Fibroblast of skin of right biceps (primary cell): ENCODE measurements at regions not wholly inside any gene's neighbourhood (a gene's known extent, or its start where the extent isn't known, plus 50 kb on each side); places are given as distances from the start of the nearest gene placed in this dataset.

Experiments used
- DNase-seq: peaks from one replicate; pipeline ENCODE4 v3.0.0-alpha.2; 2013

- DNase-seq: peak; percentile 55
Observed at GRCh38 chr2:120576509-120577474, 158.9 kb upstream of the GLI2 start.

GRCh38 chr2:120577721-120578295, 157.9 kb upstream of the GLI2 start:
- DNase-seq: no peak

- DNase-seq: no peak
Observed at GRCh38 chr2:120578576-120579352, 156.9 kb upstream of the GLI2 start.

DNA sequence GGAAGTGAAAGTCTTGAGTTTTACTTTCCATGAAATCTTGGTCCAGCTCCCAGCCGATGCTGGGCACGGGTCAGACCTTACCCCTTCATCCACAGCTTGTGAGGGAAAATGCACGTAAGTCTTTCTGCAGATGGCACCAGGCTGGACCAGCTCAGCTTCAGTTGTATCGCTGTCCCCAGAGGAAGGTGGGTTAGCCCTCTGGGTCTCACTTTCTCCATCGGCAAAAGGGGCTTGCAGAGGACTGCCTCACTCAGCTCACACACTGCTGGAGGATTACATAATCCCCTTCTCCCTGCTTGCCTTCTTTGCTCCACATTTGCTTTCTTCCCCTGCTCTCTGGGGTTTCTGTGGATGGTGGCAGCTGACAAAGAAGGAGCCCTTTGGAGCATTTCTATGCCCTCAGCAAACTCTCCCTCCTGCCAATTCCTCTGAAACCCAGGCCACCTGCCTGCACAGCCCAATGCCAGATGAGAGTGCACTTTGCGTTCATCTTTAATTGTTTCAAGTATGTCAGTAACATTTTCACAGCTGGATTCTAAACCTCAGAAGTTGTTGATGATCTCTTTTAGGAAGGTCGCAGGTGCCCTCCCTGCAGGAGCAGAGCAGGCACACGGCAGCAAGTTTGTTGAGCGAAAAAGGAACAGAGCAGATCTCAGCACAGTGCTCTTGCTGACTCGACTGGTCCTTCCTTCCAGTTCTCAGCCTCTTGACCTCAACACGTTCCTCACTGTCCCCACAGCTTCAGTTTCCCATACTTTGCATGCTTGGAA, 155.6 kb upstream of the GLI2 start:
- no peak for DNase-seq

- DNase-seq: no peak
Observed at GRCh38 chr2:120580709-120581108, 155.0 kb upstream of the GLI2 start.

GRCh38 chr2:120583121-120583520, 152.5 kb upstream of the GLI2 start:
- DNase-seq: no peak

GRCh38 chr2:120583851-120584570, 151.7 kb upstream of the GLI2 start:
- DNase-seq: no peak

- peak; percentile 39 for DNase-seq
Observed at GRCh38 chr2:120586507-120587278, 149.0 kb upstream of the GLI2 start.

GRCh38 chr2:120587279-120587996, 148.2 kb upstream of the GLI2 start:
- DNase-seq: no peak

DNA sequence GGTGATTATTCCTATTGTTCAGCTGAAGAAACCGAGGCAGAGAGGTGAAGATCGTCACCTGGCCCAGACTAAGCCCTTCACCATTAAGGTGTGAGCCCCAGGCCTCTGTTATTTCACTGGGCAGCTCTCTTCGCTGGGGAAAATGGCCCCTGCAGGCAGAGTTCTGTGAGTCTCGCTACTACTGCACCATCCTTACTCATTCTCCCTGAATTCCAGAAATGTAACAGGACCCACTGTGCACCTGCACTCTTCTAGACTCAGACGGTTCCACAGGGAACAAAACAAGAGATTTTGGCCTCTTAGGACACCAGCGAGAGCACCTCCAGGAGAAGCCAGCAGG, 147.7 kb upstream of the GLI2 start:
- no peak for DNase-seq

GRCh38 chr2:120589771-120590608, 145.7 kb upstream of the GLI2 start:
- DNase-seq: peak; percentile 96

- DNase-seq: no peak
Observed at GRCh38 chr2:120590841-120591240, 144.8 kb upstream of the GLI2 start.

GRCh38 chr2:120591572-120591971, 144.1 kb upstream of the GLI2 start:
- no peak for DNase-seq

- DNase-seq: no peak
Observed at GRCh38 chr2:120592084-120592483, 143.6 kb upstream of the GLI2 start.

DNA sequence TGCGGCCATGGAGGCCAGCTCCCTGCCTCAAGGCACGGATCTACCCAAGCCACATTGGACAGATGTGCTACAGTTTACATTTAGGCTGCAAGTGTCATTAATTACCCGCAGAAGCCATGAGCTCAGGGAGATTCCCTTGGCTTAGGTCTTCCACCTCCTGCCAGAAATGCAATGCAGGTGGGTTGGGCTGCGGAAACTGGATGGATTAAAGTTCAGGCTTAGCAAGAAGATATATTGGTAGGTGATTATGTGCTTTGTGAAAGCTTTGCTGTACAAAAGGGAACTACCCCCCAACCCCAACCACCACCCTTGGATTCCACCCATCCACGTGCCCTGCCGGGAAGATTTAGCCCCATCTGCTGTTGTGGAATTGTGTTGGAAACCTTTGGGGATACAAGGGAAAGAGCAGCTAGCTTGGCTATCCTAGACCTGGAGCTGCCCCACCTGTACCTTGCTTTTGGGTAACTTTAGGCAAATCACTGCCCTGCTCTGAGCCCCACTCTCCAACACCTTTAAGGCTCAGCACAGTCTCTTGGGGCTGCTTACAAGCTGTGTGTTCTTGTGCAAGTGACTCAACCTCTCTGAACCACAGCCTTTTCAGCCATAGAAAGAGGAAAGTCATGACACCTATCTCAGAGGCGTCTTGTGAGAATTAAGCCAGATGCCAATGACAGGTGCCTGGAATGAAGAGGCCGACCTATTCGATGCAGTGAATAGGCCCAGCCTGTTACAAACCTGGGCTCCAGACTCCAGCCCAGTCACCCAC, 141.6 kb upstream of the GLI2 start:
- DNase-seq: no peak

DNA sequence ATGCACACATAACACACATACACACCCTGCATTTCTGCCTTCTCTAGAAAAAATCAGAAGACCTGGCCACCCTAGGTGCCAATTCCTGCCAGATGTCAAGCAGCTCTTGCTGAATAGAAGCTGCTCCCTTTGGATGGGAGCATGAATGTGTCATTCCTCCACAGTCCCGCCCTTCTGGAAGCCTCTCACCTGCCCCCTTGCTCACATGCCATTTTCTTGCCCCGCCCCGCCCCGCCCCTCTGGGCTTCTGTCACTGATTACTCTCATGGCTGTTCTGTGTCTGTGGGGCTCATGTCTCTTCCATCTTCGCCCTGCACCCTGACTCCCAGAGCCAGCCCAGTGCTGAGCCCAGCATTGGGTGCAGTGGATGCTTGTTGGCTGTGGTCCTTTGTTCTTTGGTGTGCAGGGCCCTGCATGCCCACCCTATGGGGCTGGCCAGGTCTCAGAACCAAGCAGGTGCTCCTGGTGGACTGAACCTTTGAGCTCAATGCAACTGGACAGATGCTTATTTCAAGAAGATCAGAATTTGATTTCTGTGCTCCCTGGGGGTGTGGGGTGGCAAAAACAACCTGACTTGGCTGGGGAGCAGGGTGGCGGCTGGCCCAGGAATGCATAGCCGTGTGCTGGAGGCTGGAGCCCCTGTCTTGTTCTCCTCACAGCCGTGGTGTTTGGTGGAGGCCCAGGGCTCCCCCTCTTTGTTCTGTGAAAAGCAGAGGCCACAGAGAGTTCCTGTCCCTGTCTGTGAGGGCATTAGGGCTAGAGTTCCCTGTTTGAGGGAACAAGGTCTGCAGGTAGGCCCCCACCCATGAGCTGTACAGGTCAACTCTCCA, 140.6 kb upstream of the GLI2 start:
- DNase-seq: no peak

DNA sequence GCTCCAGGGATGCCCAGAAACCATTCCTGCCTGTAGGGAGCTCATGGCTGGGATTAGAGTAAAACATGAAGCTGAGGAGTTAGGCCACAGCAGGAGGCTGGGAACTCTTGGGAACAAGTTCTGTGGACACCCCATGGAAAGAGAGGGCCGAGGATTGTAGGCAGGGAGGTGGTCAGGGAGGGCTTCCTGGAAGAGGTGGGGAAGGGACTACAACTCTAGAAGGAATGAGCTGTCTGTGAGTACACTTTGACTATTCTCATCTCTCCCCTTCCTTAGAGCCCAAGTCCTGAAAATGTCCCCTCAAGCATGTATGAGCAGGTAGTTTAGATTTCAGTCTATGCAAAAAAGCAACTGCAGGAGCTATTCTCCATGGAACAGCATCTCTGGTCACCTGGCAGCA, 139.9 kb upstream of the GLI2 start:
- no peak for DNase-seq

- no peak for DNase-seq
Observed at GRCh38 chr2:120596191-120596811, 139.4 kb upstream of the GLI2 start.
